KMS-11 (cell line): ENCODE measurements at regions not wholly inside any gene's neighbourhood (a gene's known extent, or its start where the extent isn't known, plus 50 kb on each side); places are given as distances from the start of the nearest gene placed in this dataset.
A peak's percentile ranks its signal among the peaks of the same experiment; 100 is the strongest.

ENCODE experiments used
- H2AFZ ChIP-seq: fragments of 200-600 bp; sonication (generic); 2 replicates; pipeline ENCODE4 v1.6.1; 2016; ENCODE audit warnings: antibody characterized with exemption, mixed run types, low read depth
- H3K27ac ChIP-seq: fragments of 200-600 bp; sonication (generic); 2 replicates; pipeline ENCODE4 v1.6.1; 2016; ENCODE audit warnings: mild to moderate bottlenecking, mixed run types
- H3K27me3 ChIP-seq: fragments of 200-600 bp; sonication (generic); 2 replicates; pipeline ENCODE4 v1.6.1; 2017; ENCODE audit warnings: mild to moderate bottlenecking, low read depth, mixed run types, moderate library complexity; ENCODE audit not compliant: insufficient read depth
- H3K36me3 ChIP-seq: fragments of 200-600 bp; sonication (generic); 2 replicates; pipeline ENCODE4 v1.6.1; 2017; ENCODE audit warnings: mild to moderate bottlenecking, mixed run types; ENCODE audit not compliant: insufficient read depth
- H3K4me1 ChIP-seq: fragments of 200-600 bp; sonication (generic); 2 replicates; pipeline ENCODE4 v1.6.1; 2016; ENCODE audit warnings: mild to moderate bottlenecking, low read depth, mixed run types; ENCODE audit not compliant: poor library complexity, severe bottlenecking
- H3K4me2 ChIP-seq: fragments of 200-600 bp; sonication (generic); 2 replicates; pipeline ENCODE4 v1.7.0; 2016; ENCODE audit warnings: mild to moderate bottlenecking, mixed run types
- H3K4me3 ChIP-seq: fragments of 200-600 bp; sonication (generic); IDR thresholded peaks from 2 replicates; pipeline ENCODE4 v1.6.1; 2017; ENCODE audit warnings: low read depth, low read length, mixed read lengths; ENCODE audit not compliant: insufficient read depth
- H3K79me2 ChIP-seq: fragments of 200-600 bp; sonication (generic); 2 replicates; pipeline ENCODE4 v1.6.1; 2016; ENCODE audit warnings: low read depth, mixed run types; ENCODE audit not compliant: insufficient read depth
- H3K9ac ChIP-seq: fragments of 200-600 bp; sonication (generic); 2 replicates; pipeline ENCODE4 v1.6.1; 2016; ENCODE audit warnings: mild to moderate bottlenecking, mixed run types
- H4K20me1 ChIP-seq: fragments of 200-600 bp; sonication (generic); 2 replicates; pipeline ENCODE4 v1.6.1; 2016; ENCODE audit warnings: mild to moderate bottlenecking, mixed run types; ENCODE audit not compliant: insufficient read depth
- CTCF ChIP-seq: fragments of 200-600 bp; sonication (generic); conservative IDR thresholded peaks from 2 replicates; pipeline ENCODE4 v1.6.1; 2017; ENCODE audit warnings: low read depth, mild to moderate bottlenecking, antibody characterized with exemption, low read length, moderate library complexity, mixed read lengths

GRCh38 chr16:79765431-79765830, 164.9 kb upstream of the MAF start:
- H3K79me2 ChIP-seq = no peaks in the 10 kb centered on the region
- H3K9ac ChIP-seq = no peak overlapping the region
- no peak overlapping the region for H2AFZ ChIP-seq
- no peaks in the 10 kb centered on the region for H3K36me3 ChIP-seq
- H4K20me1 ChIP-seq = no peaks in the 10 kb centered on the region
- peaks cover 49% of the 10 kb centered on the region for H3K4me1 ChIP-seq
- H3K4me3 ChIP-seq = no peak overlapping the region
- no peak for TF ChIP-seq CTCF
- H3K4me2 ChIP-seq = no peak overlapping the region
- no peak overlapping the region for H3K27ac ChIP-seq
- H3K27me3 ChIP-seq = no peaks in the 10 kb centered on the region

GRCh38 chr16:79764415-79765110, 164.0 kb upstream of the MAF start:
- TF ChIP-seq CTCF = no peak
- no peaks in the 10 kb centered on the region for H3K36me3 ChIP-seq

GRCh38 chr16:79762217-79762616, 161.7 kb upstream of the MAF start:
- Histone ChIP-seq H4K20me1 (no peaks in the 10 kb centered on the region), H3K4me2 (peak overlapping the region; percentile 41), H3K79me2 (no peaks in the 10 kb centered on the region), H3K36me3 (no peaks in the 10 kb centered on the region), H3K9ac (no peak overlapping the region), H3K4me1 (peaks cover 22% of the 10 kb centered on the region), H2AFZ (no peak overlapping the region), H3K27ac (no peak overlapping the region), H3K27me3 (no peaks in the 10 kb centered on the region), H3K4me3 (no peak overlapping the region)
- TF ChIP-seq CTCF = no peak

More at GRCh38 chr16:79764415-79765110, 164.0 kb upstream of the MAF start:
- Histone ChIP-seq H3K4me2 (no peak overlapping the region), H4K20me1 (no peaks in the 10 kb centered on the region), H2AFZ (no peak overlapping the region), H3K79me2 (no peaks in the 10 kb centered on the region), H3K27me3 (no peaks in the 10 kb centered on the region), H3K9ac (no peak overlapping the region), H3K27ac (no peak overlapping the region), H3K4me3 (no peak overlapping the region), H3K4me1 (peaks cover 44% of the 10 kb centered on the region)

- H3K9ac ChIP-seq = no peak overlapping the region
- H2AFZ ChIP-seq = no peak overlapping the region
- H3K27me3 ChIP-seq = no peaks in the 10 kb centered on the region
- no peaks in the 10 kb centered on the region for H3K79me2 ChIP-seq
- H3K4me2 ChIP-seq = no peak overlapping the region
- no peaks in the 10 kb centered on the region; the same call in 1 of the 2 replicates for H3K36me3 ChIP-seq
- TF ChIP-seq CTCF = no peak
- peaks cover 27% of the 10 kb centered on the region for H3K4me1 ChIP-seq
- no peak overlapping the region for H3K4me3 ChIP-seq
- no peaks in the 10 kb centered on the region for H4K20me1 ChIP-seq
- no peak overlapping the region for H3K27ac ChIP-seq
Measured at GRCh38 chr16:79758615-79759346, 158.2 kb upstream of the MAF start.
